ENCODE measurements at regions not wholly inside any gene's neighbourhood (a gene's known extent, or its start where the extent isn't known, plus 50 kb on each side); places are given as distances from the start of the nearest gene placed in this dataset.

- DNase-seq (ENCODE audit: low read depth): no peak
- TF ChIP-seq CTCF (conservative IDR thresholded peaks at IDR 0.05; ENCODE audit: control insufficient read depth, insufficient read depth, low read depth, low read length): no peak
- H3K4me3 ChIP-seq (ENCODE audit: control insufficient read depth, low read depth, low read length): no peak overlapping the region
These were observed 188.5 kb upstream of the ANK3 start for GRCh38 chr10:60578217-60578616.

- DNase-seq (ENCODE audit: low read depth): no peak
- TF ChIP-seq CTCF (conservative IDR thresholded peaks at IDR 0.05; ENCODE audit: control insufficient read depth, insufficient read depth, low read depth, low read length): no peak
- H3K4me3 ChIP-seq (ENCODE audit: control insufficient read depth, low read depth, low read length): no peak overlapping the region
These were observed 186.7 kb upstream of the ANK3 start for GRCh38 chr10:60576130-60577069.

GRCh38 chr10:60575105-60575504, 185.4 kb upstream of the ANK3 start:
- no peak overlapping the region for H3K4me3 ChIP-seq (ENCODE audit: control insufficient read depth, low read depth, low read length)
- no peak for DNase-seq (ENCODE audit: low read depth)
- no peak for TF ChIP-seq CTCF (conservative IDR thresholded peaks at IDR 0.05; ENCODE audit: control insufficient read depth, insufficient read depth, low read depth, low read length)

GRCh38 chr10:60574388-60574787, 184.7 kb upstream of the ANK3 start:
- DNase-seq (ENCODE audit: low read depth): no peak
- TF ChIP-seq CTCF (conservative IDR thresholded peaks at IDR 0.05; ENCODE audit: control insufficient read depth, insufficient read depth, low read depth, low read length): no peak
- H3K4me3 ChIP-seq (ENCODE audit: control insufficient read depth, low read depth, low read length): no peak overlapping the region

- DNase-seq (ENCODE audit: low read depth): no peak
- TF ChIP-seq CTCF (conservative IDR thresholded peaks at IDR 0.05; ENCODE audit: control insufficient read depth, insufficient read depth, low read depth, low read length): no peak
- no peak overlapping the region for H3K4me3 ChIP-seq (ENCODE audit: control insufficient read depth, low read depth, low read length)
These were observed 183.7 kb upstream of the ANK3 start for GRCh38 chr10:60573336-60573735.

- peak overlapping the region; percentile 13 for H3K4me3 ChIP-seq (ENCODE audit: control insufficient read depth, low read depth, low read length)
- TF ChIP-seq CTCF (conservative IDR thresholded peaks at IDR 0.05; ENCODE audit: control insufficient read depth, insufficient read depth, low read depth, low read length): no peak
- DNase-seq (ENCODE audit: low read depth): peak; percentile 41
These were observed 183.0 kb upstream of the ANK3 start for GRCh38 chr10:60572511-60573194.
